SKM-1 treated with dmso at 0.1 percent for 144 hours (cell line): ENCODE measurements at regions not wholly inside any gene's neighbourhood (a gene's known extent, or its start where the extent isn't known, plus 50 kb on each side); places are given as distances from the start of the nearest gene placed in this dataset.
"Not testable (repeated sequence)": the region's sequence is repeated elsewhere in the genome, so short reads cannot be mapped to it uniquely, and the experiment has no call there.

Experiments
- DNase-seq: peaks from one replicate; lab custom pipeline; 2025; ENCODE audit not compliant: unreplicated experiment; lab: John Stamatoyannopoulos, UW

GRCh38 chr1:30464187-30464617 lies 259.2 kb downstream of the MATN1 start:
- no peak for DNase-seq

GRCh38 chr1:30462826-30463425 lies 260.5 kb downstream of the MATN1 start:
- no peak for DNase-seq

- no peak for DNase-seq
Observed at GRCh38 chr1:30462166-30462565, 261.2 kb downstream of the MATN1 start.

GRCh38 chr1:30461640-30462039 lies 261.7 kb downstream of the MATN1 start:
- no peak for DNase-seq

- DNase-seq: no peak
Observed at GRCh38 chr1:30460661-30461060, 262.7 kb downstream of the MATN1 start.

- not testable (repeated sequence) for DNase-seq
Observed at GRCh38 chr1:30458730-30459485, 264.5 kb downstream of the MATN1 start.

- no peak for DNase-seq
Observed at GRCh38 chr1:30452925-30453324, 270.5 kb downstream of the MATN1 start.

- no peak for DNase-seq
Observed at GRCh38 chr1:30452170-30452569, 271.2 kb downstream of the MATN1 start.

- no peak for DNase-seq
Observed at GRCh38 chr1:30451532-30452125, 271.8 kb downstream of the MATN1 start.

GRCh38 chr1:30450818-30451233 lies 272.6 kb downstream of the MATN1 start:
- DNase-seq: no peak

GRCh38 chr1:30450148-30450817 lies 273.1 kb downstream of the MATN1 start:
- no peak for DNase-seq

- no peak for DNase-seq
Observed at GRCh38 chr1:30449428-30450147, 273.8 kb downstream of the MATN1 start.

- DNase-seq: no peak
Observed at GRCh38 chr1:30449003-30449402, 274.4 kb downstream of the MATN1 start.

GRCh38 chr1:30447701-30448100 lies 275.7 kb downstream of the MATN1 start:
- DNase-seq: no peak

- DNase-seq: no peak
Observed at GRCh38 chr1:30447080-30447479, 276.3 kb downstream of the MATN1 start.

- DNase-seq: no peak
Observed at GRCh38 chr1:30446508-30446907, 276.9 kb downstream of the MATN1 start.

- DNase-seq: no peak
Observed at GRCh38 chr1:30446095-30446494, 277.3 kb downstream of the MATN1 start.

- DNase-seq: no peak
Observed at GRCh38 chr1:30445449-30445848, 277.9 kb downstream of the MATN1 start.

GRCh38 chr1:30444850-30445249 lies 278.5 kb downstream of the MATN1 start:
- DNase-seq: no peak

GRCh38 chr1:30444401-30444800 lies 279.0 kb downstream of the MATN1 start:
- no peak for DNase-seq

- DNase-seq: not testable (repeated sequence)
Observed at GRCh38 chr1:30438274-30438673, 285.1 kb downstream of the MATN1 start.
